GM12878 (cell line): ENCODE measurements at regions not wholly inside any gene's neighbourhood (a gene's known extent, or its start where the extent isn't known, plus 50 kb on each side); places are given as distances from the start of the nearest gene placed in this dataset.

Experiments
- ATAC-seq: fragments of 200-7000 bp; cut with Tn5 transposase; 3 replicates; pipeline ENCODE4 v1.9.1; 2020; ENCODE audit warnings: mild to moderate bottlenecking, moderate library complexity
- BruUV-seq: library from RNA; stranded (reverse); fragments of 400-500 nt; replicated peaks from 2 replicates; lab custom pipeline; 2021; lab: Mats Ljungman, UMichigan
- CTCF ChIA-PET: fragments of 300-600 bp; sonication (Branson Sonifier 250); formaldehyde crosslinking; extraction: SDS; loops from one replicate; lab custom pipeline; 2021; ENCODE audit warnings: inconsistent platforms; lab: Yijun Ruan, JAX
- POLR2A ChIA-PET: fragments of 350-600 bp; formaldehyde crosslinking; extraction: SDS; loops from one replicate; lab custom pipeline; 2021; ENCODE audit warnings: inconsistent platforms; lab: Charles Lee
- RAD21 ChIA-PET: fragments of 300-600 bp; sonication (Branson Sonifier 250); formaldehyde crosslinking; loops from one replicate; lab custom pipeline; 2023; ENCODE audit warnings: antibody characterized with exemption; ENCODE audit not compliant: unreplicated experiment; lab: Charles Lee
- SMC1A ChIA-PET: fragments of 300-600 bp; sonication (Branson Sonifier 250); formaldehyde crosslinking; loops from one replicate; lab custom pipeline; 2023; ENCODE audit not compliant: unreplicated experiment, uncharacterized antibody; lab: Charles Lee
- DNase-seq: peaks from one replicate; pipeline ENCODE4 v3.0.0-alpha.2; 2011; ENCODE audit warnings: low read depth, low spot score
- FAIRE-seq: peaks from 3 replicates; lab custom pipeline; 2011; peaks lifted over from hg19 to GRCh38; lab: Jason Lieb, UNC
- H2AFZ ChIP-seq: 2 replicates; pipeline ENCODE4 v1.6.0; 2011; ENCODE audit warnings: low read depth, low read length, control low read depth; ENCODE audit not compliant: control insufficient read depth
- H3K27ac ChIP-seq: 2 replicates; pipeline ENCODE4 v1.5.1; 2011; ENCODE audit warnings: control low read depth; ENCODE audit not compliant: control insufficient read depth, insufficient read depth
- H3K27me3 ChIP-seq, 2 experiments: replicated peaks in 1 of 2; 2 replicates each; pipeline versions ENCODE4 v1.6.0 to v1.6.1; 2011; ENCODE audit warnings: low read length in 1 of 2; ENCODE audit not compliant: control insufficient read depth in 2 of 2, insufficient read depth in 2 of 2
- H3K36me3 ChIP-seq, 2 experiments: 2 replicates each; pipeline ENCODE4 v1.5.1; 2011; ENCODE audit warnings: low read length in 1 of 2; ENCODE audit not compliant: control insufficient read depth in 2 of 2, insufficient read depth in 2 of 2
- H3K4me1 ChIP-seq: 2 replicates; pipeline ENCODE4 v1.6.1; 2011; ENCODE audit warnings: mild to moderate bottlenecking, low read length, moderate library complexity, mixed read lengths; ENCODE audit not compliant: control insufficient read depth, insufficient read depth
- H3K4me2 ChIP-seq: 2 replicates; pipeline ENCODE4 v1.6.0; 2011; ENCODE audit warnings: control low read depth; ENCODE audit not compliant: control insufficient read depth, insufficient read depth
- H3K4me3 ChIP-seq: fragments of 200-600 bp; sonication (generic); 2 replicates; pipeline ENCODE4 v1.5.1; 2016
- H3K79me2 ChIP-seq: 2 replicates; pipeline ENCODE4 v1.6.0; 2011; ENCODE audit warnings: low read length; ENCODE audit not compliant: control insufficient read depth, insufficient read depth
- H3K9ac ChIP-seq: 2 replicates; pipeline ENCODE4 v1.8.0; 2011; ENCODE audit warnings: low read length, control low read depth, mixed read lengths; ENCODE audit not compliant: control insufficient read depth, insufficient read depth
- H3K9me3 ChIP-seq: replicated peaks from 3 replicates; pipeline ENCODE4 v1.5.1; 2011; ENCODE audit warnings: mild to moderate bottlenecking, low read length; ENCODE audit not compliant: control insufficient read depth, insufficient read depth
- H4K20me1 ChIP-seq: 2 replicates; pipeline ENCODE4 v1.6.0; 2011; ENCODE audit not compliant: control insufficient read depth, insufficient read depth
- CHD4 ChIP-seq: fragments of 200-600 bp; sonication (generic); IDR thresholded peaks from 2 replicates; pipeline ENCODE4 v1.6.1; 2016; ENCODE audit warnings: mild to moderate bottlenecking
- CREB1 ChIP-seq: IDR thresholded peaks from 2 replicates; pipeline ENCODE4 v1.6.1; 2012; ENCODE audit warnings: low read depth, mild to moderate bottlenecking, inconsistent platforms
- EZH2 ChIP-seq: IDR thresholded peaks from 2 replicates; pipeline ENCODE4 v1.6.1; 2012; ENCODE audit warnings: low read depth, mild to moderate bottlenecking, control low read depth, inconsistent platforms, low read length, borderline replicate concordance; ENCODE audit not compliant: control insufficient read depth
- HCFC1 ChIP-seq: fragments of 150-350 bp; IDR thresholded peaks from 2 replicates; pipeline ENCODE4 v1.6.1; 2014; ENCODE audit warnings: low read length
- HDGF ChIP-seq: fragments of 450-650 bp; IDR thresholded peaks from 2 replicates; pipeline ENCODE4 v1.6.1; 2016; ENCODE audit warnings: antibody characterized with exemption
- IKZF2 ChIP-seq, 2 experiments: fragments of 450-650 bp; IDR thresholded peaks; 2 replicates each; pipeline ENCODE4 v1.6.1; 2017; ENCODE audit warnings: mild to moderate bottlenecking in 2 of 2, moderate library complexity in 2 of 2
- MEF2A ChIP-seq: IDR thresholded peaks from 2 replicates; pipeline ENCODE4 v1.6.1; 2011; ENCODE audit warnings: low read depth, mild to moderate bottlenecking, low read length, moderate library complexity; ENCODE audit not compliant: insufficient read depth
- MEF2B ChIP-seq: fragments of 450-650 bp; IDR thresholded peaks from 2 replicates; pipeline ENCODE4 v1.6.1; 2018; ENCODE audit warnings: mild to moderate bottlenecking, moderate library complexity; ENCODE audit not compliant: partially characterized antibody, poor library complexity, severe bottlenecking
- NR2C1 ChIP-seq: fragments of 450-650 bp; IDR thresholded peaks from 2 replicates; pipeline ENCODE4 v1.6.1; 2017; ENCODE audit warnings: antibody characterized with exemption, mild to moderate bottlenecking, moderate library complexity
- RB1 ChIP-seq: fragments of 450-650 bp; formaldehyde crosslinking; IDR thresholded peaks from 2 replicates; pipeline ENCODE4 v1.6.1; 2017; ENCODE audit warnings: mild to moderate bottlenecking, borderline replicate concordance
- RBBP5 ChIP-seq: fragments of 200-600 bp; sonication (generic); conservative IDR thresholded peaks from 2 replicates; pipeline ENCODE4 v1.6.1; 2016
- USF1 ChIP-seq: IDR thresholded peaks from 2 replicates; pipeline ENCODE4 v1.6.1; 2011; ENCODE audit warnings: borderline replicate concordance, low read depth, mild to moderate bottlenecking, moderate library complexity, mixed read lengths, low read length; ENCODE audit not compliant: insufficient read depth; ENCODE audit errors: extremely low read length
- YBX1 ChIP-seq: fragments of 450-650 bp; IDR thresholded peaks from 2 replicates; pipeline ENCODE4 v1.6.1; 2016; ENCODE audit warnings: antibody characterized with exemption
- ZBTB4 ChIP-seq: fragments of 450-650 bp; formaldehyde crosslinking; IDR thresholded peaks from 2 replicates; pipeline ENCODE4 v1.4.0; 2022; ENCODE audit warnings: mild to moderate bottlenecking, moderate library complexity
- ZNF24 ChIP-seq: fragments of 450-650 bp; IDR thresholded peaks from 2 replicates; pipeline ENCODE4 v1.6.1; 2017; ENCODE audit warnings: antibody characterized with exemption, mild to moderate bottlenecking
- ZNF592 ChIP-seq: fragments of 450-650 bp; IDR thresholded peaks from 2 replicates; pipeline ENCODE4 v1.6.1; 2017; ENCODE audit warnings: mild to moderate bottlenecking, moderate library complexity
- WGBS: methylation state at CpG from one replicate; pipeline ENCODE4 v1.1.6; 2016; ENCODE audit warnings: low lambda C conversion rate; ENCODE audit not compliant: insufficient replicate concordance, insufficient coverage; ENCODE audit errors: missing lambda C conversion rate; 5-methylcytosine and 5-hydroxymethylcytosine counted together
- in situ Hi-C: fragments of 300-500 bp; cut with MboI; formaldehyde crosslinking; loops from 9 replicates; pipeline ENCODE4 v1.14.3; 2018; ENCODE audit warnings: mixed read lengths
- intact Hi-C: fragments of 100-400 bp; cut with micrococcal nuclease; formaldehyde crosslinking; loops from one replicate; pipeline ENCODE4 v1.14.2; 2022; ENCODE audit not compliant: unreplicated experiment
- TF ChIP-seq, protein P1 (sequence below): fragments of 450-650 bp; IDR thresholded peaks from 2 replicates; pipeline ENCODE4 v1.6.1; 2016; ENCODE audit warnings: mild to moderate bottlenecking

- BruUV-seq, result no TSS peak
- no peaks in the 10 kb centered on the region for H3K79me2 ChIP-seq
- FAIRE-seq (no peak), DNase-seq (no peak), ATAC-seq (no peak)
- H3K4me1 ChIP-seq, result no peaks in the 10 kb centered on the region
- no peak overlapping the region for H2AFZ ChIP-seq
- in situ Hi-C loops (no loop called here), intact Hi-C loops (no loop called here)
- no peaks in the 10 kb centered on the region for H4K20me1 ChIP-seq
- H3K36me3 ChIP-seq, result no peaks in the 10 kb centered on the region
- no peaks in the 10 kb centered on the region for H3K27me3 ChIP-seq
- H3K4me2 ChIP-seq, result no peak overlapping the region
- no peak overlapping the region for H3K9ac ChIP-seq
- ChIA-PET CTCF (no interaction called here), SMC1A (no interaction called here), POLR2A (no interaction called here), RAD21 (interaction anchor here (0.6 kb wide), 1 partner anchor 43 kb away, joined by 3 read pairs; no protein-coding TSS in a partner anchor)
- H3K9me3 ChIP-seq, result no peaks in the 10 kb centered on the region; the same call in 2 of the 3 replicates
- no peak overlapping the region for H3K4me3 ChIP-seq
- 67% methylated on average over 3 of the region's 3 CpGs for WGBS
- no peak overlapping the region for H3K27ac ChIP-seq
- no peak for TF ChIP-seq YBX1
- TF ChIP-seq MEF2A, result no peak
- TF ChIP-seq MEF2B, result no peak
- TF ChIP-seq ZBTB4 (CRISPR knock-in tag), result no peak
- no peak for TF ChIP-seq CHD4
- TF ChIP-seq HCFC1, result no peak
- TF ChIP-seq RBBP5, result no peak
- no peak for TF ChIP-seq RB1
- no peak for TF ChIP-seq EZH2
- no peak for TF ChIP-seq NR2C1
- TF ChIP-seq IKZF2 (IDR thresholded peaks at IDR 0.05), result no peak
- TF ChIP-seq USF1, result no peak
- TF ChIP-seq HDGF, result no peak
- TF ChIP-seq, protein P1, sequence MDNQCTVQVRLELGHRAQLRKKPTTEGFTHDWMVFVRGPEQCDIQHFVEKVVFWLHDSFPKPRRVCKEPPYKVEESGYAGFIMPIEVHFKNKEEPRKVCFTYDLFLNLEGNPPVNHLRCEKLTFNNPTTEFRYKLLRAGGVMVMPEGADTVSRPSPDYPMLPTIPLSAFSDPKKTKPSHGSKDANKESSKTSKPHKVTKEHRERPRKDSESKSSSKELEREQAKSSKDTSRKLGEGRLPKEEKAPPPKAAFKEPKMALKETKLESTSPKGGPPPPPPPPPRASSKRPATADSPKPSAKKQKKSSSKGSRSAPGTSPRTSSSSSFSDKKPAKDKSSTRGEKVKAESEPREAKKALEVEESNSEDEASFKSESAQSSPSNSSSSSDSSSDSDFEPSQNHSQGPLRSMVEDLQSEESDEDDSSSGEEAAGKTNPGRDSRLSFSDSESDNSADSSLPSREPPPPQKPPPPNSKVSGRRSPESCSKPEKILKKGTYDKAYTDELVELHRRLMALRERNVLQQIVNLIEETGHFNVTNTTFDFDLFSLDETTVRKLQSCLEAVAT, result no peak
- TF ChIP-seq CREB1, result no peak
- TF ChIP-seq ZNF24, result no peak
- TF ChIP-seq ZNF592, result no peak
These were observed 914.2 kb downstream of the TBC1D22A start for GRCh38 chr22:47676685-47677084.
